H9 (cell line): ENCODE measurements at regions not wholly inside any gene's neighbourhood (a gene's known extent, or its start where the extent isn't known, plus 50 kb on each side); places are given as distances from the start of the nearest gene placed in this dataset.

Experiments
- DNase-seq: peaks from one replicate; pipeline ENCODE4 v3.0.0-alpha.2; 2017
- H2AFZ ChIP-seq: one replicate; pipeline ENCODE4 v1.6.1; 2013; ENCODE audit warnings: mild to moderate bottlenecking, low read length, control low read depth, moderate library complexity
- H2AK5ac ChIP-seq: 2 replicates; pipeline ENCODE4 v1.6.1; 2013; ENCODE audit warnings: low read length, control low read depth, mixed read lengths; ENCODE audit not compliant: insufficient read length
- H2BK120ac ChIP-seq: one replicate; pipeline ENCODE4 v1.6.1; 2013; ENCODE audit warnings: low read depth, mild to moderate bottlenecking, low read length, control low read depth, inconsistent platforms; ENCODE audit not compliant: poor library complexity, severe bottlenecking
- H2BK12ac ChIP-seq: 2 replicates; pipeline ENCODE4 v1.6.1; 2013; ENCODE audit warnings: low read length, control low read depth, mixed read lengths, low read depth; ENCODE audit not compliant: insufficient read length
- H2BK15ac ChIP-seq: 2 replicates; pipeline ENCODE4 v1.6.1; 2013; ENCODE audit warnings: low read depth, low read length, control low read depth
- H2BK20ac ChIP-seq: one replicate; pipeline ENCODE4 v1.6.1; 2013; ENCODE audit warnings: low read depth, mild to moderate bottlenecking, low read length, control low read depth, inconsistent platforms; ENCODE audit not compliant: poor library complexity, severe bottlenecking
- H2BK5ac ChIP-seq: 2 replicates; pipeline ENCODE4 v1.6.1; 2013; ENCODE audit warnings: low read length, control low read depth, mixed read lengths; ENCODE audit not compliant: insufficient read length
- H3K14ac ChIP-seq: 2 replicates; pipeline ENCODE4 v1.6.1; 2013; ENCODE audit warnings: low read length, control low read depth; ENCODE audit not compliant: insufficient read depth
- H3K18ac ChIP-seq: 2 replicates; pipeline ENCODE4 v1.6.1; 2013; ENCODE audit warnings: low read depth, mild to moderate bottlenecking, mixed read lengths, low read length, control low read depth; ENCODE audit not compliant: insufficient read length
- H3K23ac ChIP-seq: 2 replicates; pipeline ENCODE4 v1.6.1; 2013; ENCODE audit warnings: low read length, control low read depth, mixed read lengths, low read depth; ENCODE audit not compliant: insufficient read length
- H3K23me2 ChIP-seq: 2 replicates; pipeline ENCODE4 v1.6.1; 2013; ENCODE audit warnings: low read depth, mild to moderate bottlenecking, mixed read lengths, low read length, control low read depth; ENCODE audit not compliant: insufficient read length, poor library complexity, severe bottlenecking
- H3K27ac ChIP-seq: 2 replicates; pipeline ENCODE4 v1.5.1; 2013; ENCODE audit warnings: low read length, control low read depth, mixed read lengths, low read depth; ENCODE audit not compliant: insufficient read length
- H3K27me3 ChIP-seq: 2 replicates; pipeline ENCODE4 v1.6.1; 2013; ENCODE audit warnings: low read length, control low read depth, inconsistent platforms; ENCODE audit not compliant: insufficient read depth
- H3K4ac ChIP-seq: 2 replicates; pipeline ENCODE4 v1.6.1; 2013; ENCODE audit warnings: low read depth, mild to moderate bottlenecking, control low read depth, inconsistent platforms, low read length, moderate library complexity
- H3K4me1 ChIP-seq: 2 replicates; pipeline ENCODE4 v1.6.1; 2013; ENCODE audit warnings: low read length, control low read depth, inconsistent platforms; ENCODE audit not compliant: insufficient read depth
- H3K4me2 ChIP-seq: 2 replicates; pipeline ENCODE4 v1.6.1; 2013; ENCODE audit warnings: low read length, control low read depth, mixed read lengths; ENCODE audit not compliant: insufficient read length, insufficient read depth
- H3K56ac ChIP-seq: 2 replicates; pipeline ENCODE4 v1.6.1; 2013; ENCODE audit warnings: low read depth, mild to moderate bottlenecking, mixed read lengths, low read length, control low read depth; ENCODE audit not compliant: insufficient read length
- H3K79me1 ChIP-seq: 2 replicates; pipeline ENCODE4 v1.6.1; 2013; ENCODE audit warnings: low read depth, mild to moderate bottlenecking, moderate library complexity, low read length, control low read depth, inconsistent platforms; ENCODE audit not compliant: insufficient read depth, poor library complexity, severe bottlenecking
- H3K79me2 ChIP-seq: 2 replicates; pipeline ENCODE4 v1.6.1; 2013; ENCODE audit warnings: low read length, control low read depth, inconsistent platforms; ENCODE audit not compliant: insufficient read depth
- H3K9ac ChIP-seq: 2 replicates; pipeline ENCODE4 v1.6.1; 2013; ENCODE audit warnings: low read length, control low read depth, mixed read lengths; ENCODE audit not compliant: insufficient read length; ENCODE audit errors: extremely low read depth
- H3K9me3 ChIP-seq: one replicate; pipeline ENCODE4 v1.6.1; 2013; ENCODE audit warnings: low read depth, low read length, inconsistent platforms; ENCODE audit not compliant: control insufficient read depth
- H3T11ph ChIP-seq: one replicate; pipeline ENCODE4 v1.6.1; 2013; ENCODE audit warnings: mild to moderate bottlenecking, low read length, control low read depth, inconsistent platforms
- H4K20me1 ChIP-seq: one replicate; pipeline ENCODE4 v1.6.1; 2013; ENCODE audit not compliant: control insufficient read depth, insufficient read length, insufficient read depth
- H4K5ac ChIP-seq: 2 replicates; pipeline ENCODE4 v1.6.1; 2013; ENCODE audit warnings: low read depth, mild to moderate bottlenecking, mixed read lengths, low read length, control low read depth; ENCODE audit not compliant: insufficient read length
- H4K8ac ChIP-seq: replicated peaks from 2 replicates; pipeline ENCODE4 v1.6.1; 2013; ENCODE audit warnings: low read length, control low read depth, mixed read lengths, low read depth; ENCODE audit not compliant: insufficient read length
- H4K91ac ChIP-seq: 2 replicates; pipeline ENCODE4 v1.6.1; 2013; ENCODE audit warnings: low read depth, mild to moderate bottlenecking, moderate library complexity, mixed read lengths, low read length, control low read depth; ENCODE audit not compliant: insufficient read length
- H3K27ac Mint-ChIP-seq, 3 experiments: 2 replicates in 2 of 3; 3 replicates in 1 of 3; pipeline ENCODE4 v1.8.0; 2020 to 2021; ENCODE audit warnings: mixed read lengths in 3 of 3, mild to moderate bottlenecking in 1 of 3, moderate library complexity in 1 of 3
- H3K27me3 Mint-ChIP-seq: 2 replicates; pipeline ENCODE4 v1.8.0; 2021; ENCODE audit warnings: low read depth, mild to moderate bottlenecking, moderate library complexity, mixed read lengths
- H3K36me3 Mint-ChIP-seq, 3 experiments: 2 replicates in 2 of 3; 3 replicates in 1 of 3; pipeline ENCODE4 v1.8.0; 2020 to 2021; ENCODE audit warnings: low read depth in 3 of 3, mixed read lengths in 3 of 3; ENCODE audit not compliant: insufficient read depth in 1 of 3
- H3K4me1 Mint-ChIP-seq, 2 experiments: 2 replicates each; pipeline ENCODE4 v1.8.0; 2020; ENCODE audit warnings: mixed read lengths in 2 of 2
- H3K4me3 Mint-ChIP-seq, 2 experiments: 2 replicates in 1 of 2; 3 replicates in 1 of 2; pipeline ENCODE4 v1.8.0; 2020 to 2021; ENCODE audit warnings: mild to moderate bottlenecking in 2 of 2, mixed read lengths in 2 of 2, moderate library complexity in 1 of 2
- H3K9me3 Mint-ChIP-seq, 2 experiments: 2 replicates in 1 of 2; 3 replicates in 1 of 2; pipeline ENCODE4 v1.8.0; 2020; ENCODE audit warnings: mild to moderate bottlenecking in 2 of 2, mixed read lengths in 2 of 2, moderate library complexity in 1 of 2
- CTCF ChIP-seq: fragments of 200-600 bp; sonication (generic); conservative IDR thresholded peaks from 3 replicates; pipeline ENCODE4 v1.8.0; 2021; ENCODE audit warnings: antibody characterized with exemption, mild to moderate bottlenecking
- WGBS: extraction: QIAGEN DNeasy Blood & Tissue Kit; methylation state at CpG from one replicate; pipeline ENCODE4 v1.1.7; 2013; ENCODE audit warnings: missing lambda C conversion rate, low lambda C conversion rate, mixed read lengths; ENCODE audit not compliant: insufficient read length; ENCODE audit errors: extremely low coverage; 5-methylcytosine and 5-hydroxymethylcytosine counted together

DNA sequence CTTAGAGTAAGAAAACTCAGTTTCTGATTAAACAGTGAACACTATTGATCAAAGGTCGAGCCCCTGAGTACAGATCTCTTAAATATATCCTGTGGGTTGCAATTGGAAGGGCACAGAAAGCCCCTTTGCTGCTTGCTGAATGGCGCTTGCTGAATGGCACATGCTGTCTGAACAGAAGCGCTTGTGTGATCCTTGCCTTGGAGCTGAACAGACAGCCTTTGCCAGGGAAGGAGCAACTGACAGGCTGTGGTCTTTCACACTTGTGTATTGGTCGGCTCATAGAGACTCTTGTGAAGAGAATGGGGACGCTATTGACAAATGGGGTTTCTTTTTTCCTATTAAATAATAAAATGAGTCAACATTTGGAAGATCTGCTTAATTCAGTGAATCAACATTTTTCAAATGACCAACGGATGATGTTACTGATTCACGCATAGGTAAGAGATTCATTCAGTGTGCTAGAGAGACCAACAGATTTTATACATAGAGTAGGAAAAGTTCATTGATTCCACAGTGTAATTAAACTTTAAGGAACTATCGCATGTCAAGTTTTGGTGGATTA, 99.4 kb upstream of the TNS3 start:
- Histone ChIP-seq H2BK20ac (no peak overlapping the region), H3K27ac (no peak overlapping the region), H2BK5ac (no peak overlapping the region), H3K56ac (no peak overlapping the region), H4K8ac (no peak overlapping the region), H3K4ac (no peak overlapping the region), H3K4me2 (no peak overlapping the region), H3T11ph (no peak overlapping the region), H4K20me1 (no peaks in the 10 kb centered on the region), H3K18ac (no peak overlapping the region), H3K9me3 (no peaks in the 10 kb centered on the region), H3K27me3 (no peaks in the 10 kb centered on the region), H3K4me1 (peaks cover 10% of the 10 kb centered on the region; the same call in 1 of the 2 replicates), H2AFZ (no peak overlapping the region), H3K14ac (no peak overlapping the region; the same call in 1 of the 2 replicates), H2BK15ac (no peak overlapping the region), H2AK5ac (no peak overlapping the region), H2BK120ac (no peak overlapping the region), H3K23me2 (no peaks in the 10 kb centered on the region), H4K5ac (no peak overlapping the region), H2BK12ac (peak overlapping the region; percentile 76), H3K23ac (no peak overlapping the region), H3K79me2 (no peaks in the 10 kb centered on the region), H3K9ac (no peak overlapping the region), H4K91ac (no peak overlapping the region), H3K79me1 (no peaks in the 10 kb centered on the region)
- TF ChIP-seq CTCF: no peak
- peaks cover 3 to 16% (median 4%) of the 10 kb centered on the region in 3 experiments; a peak in 5 of 7 replicates for H3K36me3 Mint-ChIP-seq
- no peak for DNase-seq
- WGBS: no CpG with 5 or more reads among the region's 8 CpGs
- H3K4me3 Mint-ChIP-seq: no peak overlapping the region; a peak in 1 of 5 replicates
- H3K9me3 Mint-ChIP-seq: peaks cover 12 to 13% of the 10 kb centered on the region in 2 experiments; a peak in 4 of 5 replicates
- peaks cover 3% of the 10 kb centered on the region for H3K27me3 Mint-ChIP-seq
- H3K27ac Mint-ChIP-seq: peak overlapping the region; percentile 74 to 96 (median 78)
- peaks cover 37 to 46% of the 10 kb centered on the region in 2 experiments for H3K4me1 Mint-ChIP-seq
